SK-N-SH (cell line): ENCODE measurements at regions not wholly inside any gene's neighbourhood (a gene's known extent, or its start where the extent isn't known, plus 50 kb on each side); places are given as distances from the start of the nearest gene placed in this dataset.

ENCODE experiments used
- CTCF ChIA-PET: fragments of 300-600, 350-600 bp; formaldehyde crosslinking; extraction: SDS; loops from one replicate; lab custom pipeline; 2021; lab: Yijun Ruan, JAX
- POLR2A ChIA-PET: fragments of 350-600 bp; sonication (Branson Sonifier 250); formaldehyde crosslinking; extraction: SDS; loops from one replicate; lab custom pipeline; 2020; ENCODE audit warnings: antibody characterized with exemption, inconsistent platforms; lab: Yijun Ruan, JAX
- DNase-seq: peaks from one replicate; pipeline ENCODE4 v3.0.0; 2012
- H2AFZ ChIP-seq: fragments of 200-600 bp; sonication (generic); 2 replicates; pipeline ENCODE4 v1.8.1; 2016; ENCODE audit warnings: antibody characterized with exemption, mild to moderate bottlenecking, low read depth
- H3F3A ChIP-seq: fragments of 200-600 bp; sonication (generic); replicated peaks from 2 replicates; pipeline ENCODE3; 2016; ENCODE audit warnings: antibody characterized with exemption, mild to moderate bottlenecking; ENCODE audit not compliant: insufficient read depth
- H3K27ac ChIP-seq, 2 experiments: fragments of 200-500 bp in 1 of 2; fragments of 200-600 bp in 1 of 2; sonication (Bioruptor generic) in 1 of 2; sonication (generic), shearing (Covaris generic) in 1 of 2; 2 replicates each; pipeline versions ENCODE4 v1.5.1 to v1.6.1; 2014 to 2016; ENCODE audit warnings: low read depth in 2 of 2, inconsistent platforms in 1 of 2, low read length in 1 of 2, mild to moderate bottlenecking in 1 of 2, mixed read lengths in 1 of 2
- H3K27me3 ChIP-seq: fragments of 200-600 bp; sonication (generic), shearing (Covaris generic); 2 replicates; pipeline ENCODE4 v1.6.1; 2016; ENCODE audit warnings: mixed run types; ENCODE audit not compliant: insufficient read depth
- H3K36me3 ChIP-seq, 2 experiments: fragments of 200-500 bp in 1 of 2; fragments of 200-600 bp in 1 of 2; sonication (Bioruptor generic) in 1 of 2; sonication (generic) in 1 of 2; replicated peaks in 1 of 2; 2 replicates each; pipeline versions ENCODE3 to v1.5.1; 2014 to 2016; ENCODE audit warnings: low read length in 1 of 2, mild to moderate bottlenecking in 1 of 2; ENCODE audit not compliant: insufficient read depth in 2 of 2, control insufficient read depth in 1 of 2
- H3K4me1 ChIP-seq, 2 experiments: fragments of 200-500 bp in 1 of 2; fragments of 200-600 bp in 1 of 2; sonication (Bioruptor generic) in 1 of 2; sonication (generic), shearing (Covaris generic) in 1 of 2; 2 replicates each; pipeline versions ENCODE4 v1.5.1 to v1.6.1; 2014 to 2016; ENCODE audit warnings: low read depth in 1 of 2, low read length in 1 of 2, mixed run types in 1 of 2; ENCODE audit not compliant: insufficient read depth in 2 of 2, control insufficient read depth in 1 of 2
- H3K4me2 ChIP-seq: fragments of 200-600 bp; sonication (generic), shearing (Covaris generic); 2 replicates; pipeline ENCODE4 v1.6.1; 2017; ENCODE audit warnings: mixed run types
- H3K4me3 ChIP-seq, 2 experiments: fragments of 200-500 bp in 1 of 2; fragments of 200-600 bp in 1 of 2; sonication (Bioruptor generic) in 1 of 2; sonication (generic), shearing (Covaris generic) in 1 of 2; 2 replicates each; pipeline versions ENCODE4 v1.5.1 to v1.8.1; 2014 to 2016; ENCODE audit warnings: low read depth in 2 of 2, inconsistent platforms in 1 of 2, low read length in 1 of 2, mild to moderate bottlenecking in 1 of 2, mixed read lengths in 1 of 2, moderate library complexity in 1 of 2
- H3K79me2 ChIP-seq: fragments of 200-600 bp; sonication (generic); 2 replicates; pipeline ENCODE4 v1.8.1; 2017; ENCODE audit warnings: mild to moderate bottlenecking; ENCODE audit not compliant: insufficient read depth
- H3K9ac ChIP-seq: fragments of 200-600 bp; sonication (generic); 2 replicates; pipeline ENCODE4 v1.6.1; 2017; ENCODE audit warnings: mixed run types
- H3K9me2 ChIP-seq: fragments of 200-600 bp; sonication (generic); 2 replicates; pipeline ENCODE4 v1.6.1; 2017; ENCODE audit warnings: mixed run types
- H3K9me3 ChIP-seq: fragments of 200-600 bp; sonication (generic); 2 replicates; pipeline ENCODE4 v1.6.1; 2017; ENCODE audit warnings: mixed run types, mild to moderate bottlenecking, moderate library complexity
- H4K20me1 ChIP-seq: fragments of 200-600 bp; sonication (generic); 2 replicates; pipeline ENCODE4 v1.6.1; 2017; ENCODE audit warnings: mild to moderate bottlenecking, mixed run types; ENCODE audit not compliant: insufficient read depth
- CHD2 ChIP-seq: fragments of 150-350 bp; IDR thresholded peaks from 2 replicates; pipeline ENCODE4 v1.6.1; 2018; ENCODE audit warnings: low read length; ENCODE audit not compliant: partially characterized antibody
- ELF1 ChIP-seq: IDR thresholded peaks from 2 replicates; pipeline ENCODE4 v1.4.0; 2012
- EZH2phosphoT487 ChIP-seq: fragments of 200-600 bp; sonication (generic); IDR thresholded peaks from 2 replicates; pipeline ENCODE4 v1.6.1; 2017; ENCODE audit warnings: low read depth, mixed run types, mild to moderate bottlenecking, antibody characterized with exemption, moderate library complexity, borderline replicate concordance
- GABPA ChIP-seq: IDR thresholded peaks from 2 replicates; pipeline ENCODE4 v1.4.0; 2012; ENCODE audit warnings: low read depth, mild to moderate bottlenecking
- GATA2 ChIP-seq: sonication (generic); formaldehyde crosslinking; IDR thresholded peaks from 2 replicates; pipeline ENCODE4 v1.5.0; 2020; ENCODE audit warnings: mild to moderate bottlenecking, missing genetic modification reagents
- JUND ChIP-seq: IDR thresholded peaks from 2 replicates; pipeline ENCODE4 v1.4.0; 2012
- MEF2A ChIP-seq: IDR thresholded peaks from 2 replicates; pipeline ENCODE4 v1.4.0; 2012; ENCODE audit warnings: low read depth, borderline replicate concordance
- NFIC ChIP-seq: IDR thresholded peaks from 2 replicates; pipeline ENCODE4 v1.4.0; 2012; ENCODE audit warnings: borderline replicate concordance
- NRF1 ChIP-seq: IDR thresholded peaks from 2 replicates; pipeline ENCODE4 v1.6.1; 2012; ENCODE audit warnings: low read depth, mild to moderate bottlenecking, low read length
- RAD21 ChIP-seq: IDR thresholded peaks from 2 replicates; pipeline ENCODE4 v1.6.1; 2012; ENCODE audit warnings: mild to moderate bottlenecking, low read length
- RXRA ChIP-seq: IDR thresholded peaks from 2 replicates; pipeline ENCODE4 v1.4.0; 2012; ENCODE audit warnings: low read depth, mild to moderate bottlenecking, borderline replicate concordance
- SMC3 ChIP-seq: IDR thresholded peaks from 2 replicates; pipeline ENCODE4 v1.6.1; 2012; ENCODE audit warnings: low read depth, low read length, improper control_type of control experiment
- TAF1 ChIP-seq: IDR thresholded peaks from 2 replicates; pipeline ENCODE4 v1.6.1; 2012; ENCODE audit warnings: low read depth, mild to moderate bottlenecking, low read length, moderate library complexity, borderline replicate concordance
- USF1 ChIP-seq: IDR thresholded peaks from 2 replicates; pipeline ENCODE4 v1.4.0; 2012; ENCODE audit warnings: low read depth, borderline replicate concordance
- USF2 ChIP-seq: fragments of 150-350 bp; IDR thresholded peaks from 2 replicates; pipeline ENCODE4 v1.6.1; 2017; ENCODE audit warnings: antibody characterized with exemption, low read length, low read depth, borderline replicate concordance
- YY1 ChIP-seq: IDR thresholded peaks from 2 replicates; pipeline ENCODE4 v1.4.0; 2012; ENCODE audit warnings: low read depth, mild to moderate bottlenecking
- ZBTB33 ChIP-seq: IDR thresholded peaks from 2 replicates; pipeline ENCODE4 v1.4.0; 2012; ENCODE audit warnings: low read depth, borderline replicate concordance
- WGBS: methylation state at CpG from one replicate; pipeline ENCODE4 v1.1.6; 2017; ENCODE audit warnings: low lambda C conversion rate; 5-methylcytosine and 5-hydroxymethylcytosine counted together
- TF ChIP-seq, protein P1 (sequence below): IDR thresholded peaks from 2 replicates; pipeline ENCODE4 v1.4.0; 2012; ENCODE audit warnings: low read depth
- TF ChIP-seq, protein P2 (sequence below): IDR thresholded peaks from 2 replicates; pipeline ENCODE4; 2012
- TF ChIP-seq, protein P3 (sequence below): fragments of 200-600 bp; sonication (generic); IDR thresholded peaks from 2 replicates; pipeline ENCODE4 v1.6.1; 2017; ENCODE audit warnings: antibody characterized with exemption, mild to moderate bottlenecking, moderate library complexity

DNA sequence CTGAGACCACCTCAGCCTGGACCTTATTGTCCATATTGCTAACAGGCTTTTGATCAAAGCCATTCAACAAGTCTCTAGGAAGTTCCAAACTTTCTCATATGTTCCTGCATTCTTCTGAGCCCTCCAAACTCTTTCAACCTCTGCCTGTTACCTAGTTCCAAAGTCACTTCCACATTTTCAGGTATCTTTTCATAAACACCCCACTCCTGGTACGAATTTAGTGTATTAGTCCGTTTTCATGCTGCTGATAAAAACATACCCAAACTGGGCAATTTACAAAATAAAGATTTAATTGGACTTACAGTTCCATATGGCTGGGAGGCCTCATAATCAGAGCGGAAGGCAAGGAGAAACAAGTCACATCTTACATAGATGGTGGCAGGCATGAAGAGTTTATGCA is 836.8 kb downstream of the SORCS1 start:
- no peaks in the 10 kb centered on the region for H3K36me3 ChIP-seq
- no peak overlapping the region for H2AFZ ChIP-seq
- ChIA-PET CTCF (no interaction called here), POLR2A (no interaction called here)
- no peak overlapping the region for H3K4me2 ChIP-seq
- H3K4me1 ChIP-seq: no peaks in the 10 kb centered on the region
- no peaks in the 10 kb centered on the region for H3F3A ChIP-seq
- no peak overlapping the region for H3K9ac ChIP-seq
- no peaks in the 10 kb centered on the region for H3K27me3 ChIP-seq
- no peaks in the 10 kb centered on the region for H4K20me1 ChIP-seq
- WGBS: 21% methylated on average over 3 of the region's 3 CpGs
- no peaks in the 10 kb centered on the region for H3K79me2 ChIP-seq
- no peaks in the 10 kb centered on the region for H3K9me3 ChIP-seq
- DNase-seq: no peak
- TF ChIP-seq RAD21: no peak
- no peak for TF ChIP-seq MEF2A
- TF ChIP-seq GATA2 (CRISPR knock-in tag): no peak
- TF ChIP-seq, protein P1, sequence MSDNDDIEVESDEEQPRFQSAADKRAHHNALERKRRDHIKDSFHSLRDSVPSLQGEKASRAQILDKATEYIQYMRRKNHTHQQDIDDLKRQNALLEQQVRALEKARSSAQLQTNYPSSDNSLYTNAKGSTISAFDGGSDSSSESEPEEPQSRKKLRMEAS: no peak
- TF ChIP-seq ZBTB33: no peak
- TF ChIP-seq TAF1: no peak
- no peak for TF ChIP-seq CHD2
- TF ChIP-seq EZH2phosphoT487: no peak
- TF ChIP-seq, protein P2, sequence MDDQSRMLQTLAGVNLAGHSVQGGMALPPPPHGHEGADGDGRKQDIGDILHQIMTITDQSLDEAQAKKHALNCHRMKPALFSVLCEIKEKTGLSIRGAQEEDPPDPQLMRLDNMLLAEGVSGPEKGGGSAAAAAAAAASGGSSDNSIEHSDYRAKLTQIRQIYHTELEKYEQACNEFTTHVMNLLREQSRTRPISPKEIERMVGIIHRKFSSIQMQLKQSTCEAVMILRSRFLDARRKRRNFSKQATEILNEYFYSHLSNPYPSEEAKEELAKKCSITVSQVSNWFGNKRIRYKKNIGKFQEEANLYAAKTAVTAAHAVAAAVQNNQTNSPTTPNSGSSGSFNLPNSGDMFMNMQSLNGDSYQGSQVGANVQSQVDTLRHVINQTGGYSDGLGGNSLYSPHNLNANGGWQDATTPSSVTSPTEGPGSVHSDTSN: no peak
- no peak for TF ChIP-seq NRF1
- no peak for TF ChIP-seq JUND
- no peak for TF ChIP-seq SMC3
- TF ChIP-seq YY1: no peak
- no peak for TF ChIP-seq RXRA
- TF ChIP-seq NFIC: no peak
- TF ChIP-seq GABPA: no peak
- TF ChIP-seq USF2: no peak
- TF ChIP-seq ELF1: no peak
- TF ChIP-seq, protein P3, sequence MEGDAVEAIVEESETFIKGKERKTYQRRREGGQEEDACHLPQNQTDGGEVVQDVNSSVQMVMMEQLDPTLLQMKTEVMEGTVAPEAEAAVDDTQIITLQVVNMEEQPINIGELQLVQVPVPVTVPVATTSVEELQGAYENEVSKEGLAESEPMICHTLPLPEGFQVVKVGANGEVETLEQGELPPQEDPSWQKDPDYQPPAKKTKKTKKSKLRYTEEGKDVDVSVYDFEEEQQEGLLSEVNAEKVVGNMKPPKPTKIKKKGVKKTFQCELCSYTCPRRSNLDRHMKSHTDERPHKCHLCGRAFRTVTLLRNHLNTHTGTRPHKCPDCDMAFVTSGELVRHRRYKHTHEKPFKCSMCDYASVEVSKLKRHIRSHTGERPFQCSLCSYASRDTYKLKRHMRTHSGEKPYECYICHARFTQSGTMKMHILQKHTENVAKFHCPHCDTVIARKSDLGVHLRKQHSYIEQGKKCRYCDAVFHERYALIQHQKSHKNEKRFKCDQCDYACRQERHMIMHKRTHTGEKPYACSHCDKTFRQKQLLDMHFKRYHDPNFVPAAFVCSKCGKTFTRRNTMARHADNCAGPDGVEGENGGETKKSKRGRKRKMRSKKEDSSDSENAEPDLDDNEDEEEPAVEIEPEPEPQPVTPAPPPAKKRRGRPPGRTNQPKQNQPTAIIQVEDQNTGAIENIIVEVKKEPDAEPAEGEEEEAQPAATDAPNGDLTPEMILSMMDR: no peak
- no peak for TF ChIP-seq USF1
- H3K9me2 ChIP-seq: no peaks in the 10 kb centered on the region
- no peak overlapping the region for H3K27ac ChIP-seq
- no peak overlapping the region for H3K4me3 ChIP-seq
